GM18502 (cell line): ENCODE measurements at regions not wholly inside any gene's neighbourhood (a gene's known extent, or its start where the extent isn't known, plus 50 kb on each side); places are given as distances from the start of the nearest gene placed in this dataset.

ENCODE experiments used
- ATAC-seq: cut with Tn5 transposase; IDR thresholded peaks from one replicate; pipeline ENCODE4 v1.9.1; 2021; ENCODE audit warnings: mild to moderate bottlenecking; ENCODE audit not compliant: unreplicated experiment, poor library complexity

DNA sequence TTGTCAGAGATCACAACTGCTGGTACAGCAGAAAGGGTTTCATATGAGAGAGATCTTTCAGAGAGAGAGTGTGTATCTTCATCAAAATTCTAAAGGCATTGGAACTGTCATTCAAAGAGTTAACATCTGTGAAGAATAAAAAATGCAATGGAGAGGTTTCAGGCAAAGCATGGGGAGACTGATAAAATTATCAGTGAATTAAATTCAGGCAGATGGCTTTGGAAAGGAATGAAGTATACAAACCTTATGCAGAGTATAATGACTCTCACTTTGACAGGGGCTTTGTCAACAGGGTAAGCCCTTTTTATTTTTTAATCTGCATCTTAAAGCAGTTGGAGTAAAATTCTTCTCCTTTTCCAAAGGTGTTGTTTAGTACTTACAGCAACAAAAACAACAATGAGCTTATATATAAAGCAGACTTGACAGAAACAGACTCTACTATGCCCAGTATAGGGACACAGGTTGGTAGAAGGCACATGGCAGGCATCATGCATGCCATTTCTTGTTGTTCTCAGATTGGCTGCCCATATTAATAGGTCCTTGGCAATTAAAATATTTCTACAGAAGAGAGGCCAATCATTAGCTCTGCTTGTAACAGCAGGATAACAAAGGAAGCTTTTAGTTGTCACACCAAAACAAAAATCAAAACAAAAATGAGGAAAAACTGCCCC, 54.9 kb upstream of the NXPH1 start:
- no peak for ATAC-seq

DNA sequence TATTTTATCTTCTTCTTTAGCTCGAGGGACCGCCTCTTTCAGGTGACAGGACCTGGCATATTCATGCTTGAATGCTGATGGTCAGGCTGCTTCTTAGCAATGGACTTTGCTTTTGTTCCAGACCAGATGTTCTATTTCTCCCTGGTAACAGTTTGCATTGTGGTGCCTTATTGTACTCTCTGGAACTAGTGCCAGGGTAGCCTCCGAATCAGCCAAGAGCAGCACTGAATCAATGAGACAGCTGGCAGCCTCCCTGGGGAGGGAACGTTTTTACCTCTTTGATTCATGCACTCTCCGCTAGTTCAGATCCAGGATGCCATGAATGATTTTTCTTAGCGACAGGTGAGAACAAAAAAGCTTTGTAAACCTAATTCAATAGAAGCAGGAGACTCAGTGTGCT, 54.1 kb upstream of the NXPH1 start:
- ATAC-seq, result no peak

DNA sequence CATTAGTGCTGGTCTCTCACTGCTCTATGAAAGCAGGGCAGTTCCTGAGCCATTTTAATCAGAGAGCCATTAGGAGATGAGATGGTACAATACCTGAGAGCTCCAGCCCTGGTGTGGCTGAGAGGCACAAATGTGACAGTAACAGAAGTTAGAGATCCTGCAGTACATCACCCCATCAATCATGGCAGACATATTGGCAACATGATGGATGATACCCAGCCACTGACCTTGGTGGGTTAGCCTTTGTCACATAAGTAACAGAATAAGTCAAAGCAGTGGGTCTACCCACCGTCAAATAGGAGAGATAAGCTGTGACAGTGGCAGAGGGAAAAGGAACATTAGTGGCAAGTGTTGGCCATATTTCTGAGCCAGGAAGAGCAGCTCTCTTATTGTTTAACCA, 53.3 kb upstream of the NXPH1 start:
- no peak for ATAC-seq

DNA sequence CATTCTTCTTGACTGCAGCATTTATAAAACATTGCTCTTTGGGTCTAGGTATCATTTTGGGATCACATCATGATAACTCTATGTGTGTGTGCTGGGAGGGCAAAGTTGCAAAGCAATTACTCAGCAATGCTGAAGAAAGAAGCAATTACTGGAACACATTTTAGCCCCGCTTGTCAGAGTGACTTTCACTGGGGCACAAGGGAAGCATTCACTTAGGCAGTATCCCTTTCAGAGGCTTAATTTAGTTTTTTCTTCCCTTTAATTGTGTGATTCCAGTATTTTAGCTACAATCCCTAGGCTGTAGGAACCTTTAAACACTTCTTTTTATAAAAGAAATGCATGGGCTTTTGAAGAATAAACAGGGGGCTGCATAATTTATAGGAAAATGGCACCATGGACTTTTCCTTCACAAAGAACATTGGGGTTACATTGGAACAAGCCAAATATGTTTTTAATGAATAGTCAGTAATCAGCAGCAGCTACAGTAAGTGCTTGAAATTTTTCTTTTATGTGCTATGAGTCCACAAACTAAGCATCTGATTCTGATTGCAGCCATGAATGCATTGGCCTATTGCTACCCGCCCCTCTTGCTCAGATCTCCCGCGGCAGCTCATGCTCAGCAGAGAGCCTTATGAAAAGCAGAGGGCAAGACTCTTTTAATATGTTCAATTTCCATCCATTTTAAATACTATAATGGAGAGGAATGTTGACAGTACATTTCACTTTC, 51.2 kb upstream of the NXPH1 start:
- no peak for ATAC-seq
